ENCODE measurements at regions not wholly inside any gene's neighbourhood (a gene's known extent, or its start where the extent isn't known, plus 50 kb on each side); places are given as distances from the start of the nearest gene placed in this dataset.

- TF ChIP-seq CTCF (conservative IDR thresholded peaks at IDR 0.05; ENCODE audit: low read depth), result no peak
- ChIA-PET CTCF (no interaction called here), POLR2A (ENCODE audit: low non-redundant PET) (no interaction called here)
- H3K27ac ChIP-seq, result no peak overlapping the region
- DNase-seq (ENCODE audit: low spot score), result no peak
These were observed 78.2 kb downstream of the GPR88 start for GRCh38 chr1:100616121-100616621.

- no peak for TF ChIP-seq CTCF (conservative IDR thresholded peaks at IDR 0.05; ENCODE audit: low read depth)
- POLR2A ChIA-PET (ENCODE audit: low non-redundant PET), result no interaction called here
- DNase-seq (ENCODE audit: low spot score), result peak; percentile 49
- no peak overlapping the region for H3K27ac ChIP-seq
- CTCF ChIA-PET, result no interaction called here
These were observed 84.1 kb downstream of the GPR88 start for GRCh38 chr1:100622037-100622436.

GRCh38 chr1:100622506-100622905 is 84.6 kb downstream of the GPR88 start:
- no peak overlapping the region for H3K27ac ChIP-seq
- no peak for TF ChIP-seq CTCF (conservative IDR thresholded peaks at IDR 0.05; ENCODE audit: low read depth)
- ChIA-PET CTCF (no interaction called here), POLR2A (ENCODE audit: low non-redundant PET) (no interaction called here)
- DNase-seq (ENCODE audit: low spot score), result no peak

- H3K27ac ChIP-seq, result no peak overlapping the region
- CTCF ChIA-PET, result no interaction called here
- no peak for TF ChIP-seq CTCF (conservative IDR thresholded peaks at IDR 0.05; ENCODE audit: low read depth)
- POLR2A ChIA-PET (ENCODE audit: low non-redundant PET), result no interaction called here
- no peak for DNase-seq (ENCODE audit: low spot score)
These were observed 85.2 kb downstream of the GPR88 start for GRCh38 chr1:100622966-100623762.

- ChIA-PET POLR2A (ENCODE audit: low non-redundant PET) (no interaction called here), CTCF (no interaction called here)
- DNase-seq (ENCODE audit: low spot score), result no peak
- no peak for TF ChIP-seq CTCF (conservative IDR thresholded peaks at IDR 0.05; ENCODE audit: low read depth)
- H3K27ac ChIP-seq, result no peak overlapping the region
These were observed 87.1 kb downstream of the GPR88 start for GRCh38 chr1:100624886-100625610.

- no peak for TF ChIP-seq CTCF (conservative IDR thresholded peaks at IDR 0.05; ENCODE audit: low read depth)
- DNase-seq (ENCODE audit: low spot score), result no peak
- ChIA-PET POLR2A (ENCODE audit: low non-redundant PET) (no interaction called here), CTCF (no interaction called here)
- no peak overlapping the region for H3K27ac ChIP-seq
These were observed 88.5 kb downstream of the GPR88 start for GRCh38 chr1:100626397-100626796.
